Activated CD4-positive, alpha-beta T cell treated with anti-CD3 and anti-CD28 coated beads, Interleukin-2, amount 10 ng/mL, durations not matched to agents 7 days and 5 days (primary cell): ENCODE measurements at regions not wholly inside any gene's neighbourhood (a gene's known extent, or its start where the extent isn't known, plus 50 kb on each side); places are given as distances from the start of the nearest gene placed in this dataset.

Source experiments
- CTCF ChIA-PET: fragments of 350-600 bp; sonication (Branson Sonifier 250); formaldehyde crosslinking; loops from one replicate; lab custom pipeline; 2021; ENCODE audit warnings: antibody characterized with exemption; lab: Charles Lee
- POLR2A ChIA-PET: fragments of 350-600 bp; sonication (Branson Sonifier 250); formaldehyde crosslinking; loops from one replicate; lab custom pipeline; 2021; ENCODE audit warnings: antibody characterized with exemption; lab: Charles Lee
- DNase-seq: peaks from one replicate; pipeline ENCODE4 v3.0.0-alpha.2; 2020
- H3K27ac Mint-ChIP-seq: one replicate; pipeline ENCODE4 v1.8.0; 2021; ENCODE audit warnings: mild to moderate bottlenecking, moderate library complexity, mixed read lengths
- H3K27me3 Mint-ChIP-seq: one replicate; pipeline ENCODE4 v1.8.0; 2021; ENCODE audit warnings: mixed read lengths
- H3K36me3 Mint-ChIP-seq: one replicate; pipeline ENCODE4 v1.8.0; 2021; ENCODE audit warnings: low read depth, mixed read lengths
- H3K4me1 Mint-ChIP-seq: one replicate; pipeline ENCODE4 v1.8.0; 2021; ENCODE audit warnings: mixed read lengths
- H3K4me3 Mint-ChIP-seq: one replicate; pipeline ENCODE4 v1.8.0; 2021; ENCODE audit warnings: mild to moderate bottlenecking, moderate library complexity, mixed read lengths
- H3K9me3 Mint-ChIP-seq: one replicate; pipeline ENCODE4 v1.8.0; 2021; ENCODE audit warnings: mixed read lengths

- POLR2A ChIA-PET, result no interaction called here
- no peaks in the 10 kb centered on the region for H3K36me3 Mint-ChIP-seq
- H3K27ac Mint-ChIP-seq, result no peak overlapping the region
- H3K4me3 Mint-ChIP-seq, result no peak overlapping the region
- CTCF ChIA-PET, result no interaction called here
- DNase-seq, result no peak
- no peaks in the 10 kb centered on the region for H3K27me3 Mint-ChIP-seq
- no peaks in the 10 kb centered on the region for H3K9me3 Mint-ChIP-seq
- no peaks in the 10 kb centered on the region for H3K4me1 Mint-ChIP-seq
Measured at GRCh38 chr4:176919631-176920030, 126.9 kb upstream of the VEGFC start.

GRCh38 chr4:176920694-176921093 lies 128.0 kb upstream of the VEGFC start:
- H3K4me1 Mint-ChIP-seq, result no peaks in the 10 kb centered on the region
- no peak overlapping the region for H3K27ac Mint-ChIP-seq
- no peaks in the 10 kb centered on the region for H3K36me3 Mint-ChIP-seq
- H3K27me3 Mint-ChIP-seq, result no peaks in the 10 kb centered on the region
- ChIA-PET CTCF (no interaction called here), POLR2A (no interaction called here)
- DNase-seq, result no peak
- H3K4me3 Mint-ChIP-seq, result no peak overlapping the region
- H3K9me3 Mint-ChIP-seq, result no peaks in the 10 kb centered on the region

DNA sequence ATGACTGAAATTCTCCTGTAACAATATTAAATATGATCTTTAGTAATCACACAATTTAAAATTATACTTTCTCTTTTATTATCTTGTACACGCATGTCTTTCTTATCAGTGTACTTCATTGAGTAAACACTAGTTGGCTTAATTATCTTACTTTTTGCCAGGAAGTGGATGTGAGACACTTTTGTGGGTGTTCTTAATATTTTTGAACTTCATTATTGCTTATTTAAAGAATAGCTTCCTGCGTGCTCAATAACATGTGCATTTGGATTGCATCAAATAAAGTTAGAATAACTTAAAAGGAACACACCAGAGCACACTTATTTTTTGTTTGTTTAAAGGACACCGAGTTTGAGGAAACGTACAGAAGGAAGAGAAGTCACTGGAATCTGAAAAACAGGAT lies 128.5 kb upstream of the VEGFC start:
- no peaks in the 10 kb centered on the region for H3K27me3 Mint-ChIP-seq
- H3K4me3 Mint-ChIP-seq, result no peak overlapping the region
- DNase-seq, result no peak
- H3K27ac Mint-ChIP-seq, result no peak overlapping the region
- POLR2A ChIA-PET, result no interaction called here
- CTCF ChIA-PET, result no interaction called here
- H3K9me3 Mint-ChIP-seq, result no peaks in the 10 kb centered on the region
- H3K36me3 Mint-ChIP-seq, result no peaks in the 10 kb centered on the region
- H3K4me1 Mint-ChIP-seq, result no peaks in the 10 kb centered on the region

- CTCF ChIA-PET, result no interaction called here
- Mint-ChIP-seq H3K27me3 (no peaks in the 10 kb centered on the region), H3K4me1 (no peaks in the 10 kb centered on the region), H3K36me3 (no peaks in the 10 kb centered on the region), H3K27ac (no peak overlapping the region), H3K4me3 (no peak overlapping the region), H3K9me3 (no peaks in the 10 kb centered on the region)
- DNase-seq, result no peak
- POLR2A ChIA-PET, result no interaction called here
Measured at GRCh38 chr4:176924238-176924637, 131.5 kb upstream of the VEGFC start.

DNA sequence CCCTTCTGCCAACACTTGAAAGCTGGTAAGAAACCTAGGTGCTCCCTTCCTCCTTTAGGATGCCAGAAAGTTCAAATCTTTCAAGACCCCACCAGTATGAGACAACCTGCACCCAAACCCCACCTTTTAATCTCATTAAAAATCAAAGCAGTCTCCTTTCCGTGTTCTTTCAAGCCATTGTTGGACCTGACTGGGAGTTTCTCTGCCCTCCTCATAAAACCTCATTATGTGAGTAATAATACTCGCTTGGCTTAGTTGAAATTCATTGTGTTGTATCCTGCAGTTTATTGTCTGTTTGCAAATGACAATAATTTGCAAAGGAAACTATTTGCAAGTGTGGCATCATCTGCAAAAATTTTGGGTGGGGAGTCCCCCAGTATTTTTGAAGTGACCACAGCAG lies 133.2 kb upstream of the VEGFC start:
- ChIA-PET CTCF (no interaction called here), POLR2A (no interaction called here)

DNA sequence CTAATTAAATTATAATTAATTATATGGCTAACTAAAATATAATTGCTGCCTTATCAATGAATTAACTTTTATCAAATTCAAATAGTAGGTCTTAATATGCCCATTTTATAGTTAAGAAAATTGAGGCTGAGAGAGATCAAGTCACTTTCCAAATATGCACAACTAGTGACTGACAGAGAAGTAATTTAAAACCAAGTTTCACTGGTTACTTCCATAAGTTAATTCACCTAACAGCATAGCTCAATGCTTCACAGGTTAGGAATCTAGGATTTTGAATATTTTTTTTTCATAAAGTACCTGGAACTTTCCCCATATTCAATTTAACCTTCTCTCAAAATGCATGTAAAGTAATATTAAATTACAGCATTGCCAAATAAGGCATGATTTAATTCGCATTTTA lies 134.4 kb upstream of the VEGFC start:
- Mint-ChIP-seq H3K4me1 (no peaks in the 10 kb centered on the region), H3K27me3 (no peaks in the 10 kb centered on the region), H3K9me3 (no peaks in the 10 kb centered on the region), H3K4me3 (no peak overlapping the region), H3K27ac (no peak overlapping the region), H3K36me3 (no peaks in the 10 kb centered on the region)
- CTCF ChIA-PET, result no interaction called here
- DNase-seq, result no peak
- POLR2A ChIA-PET, result no interaction called here

More for the DNA sequence above, 133.2 kb upstream of the VEGFC start:
- Mint-ChIP-seq H3K4me3 (no peak overlapping the region), H3K4me1 (no peaks in the 10 kb centered on the region), H3K27me3 (no peaks in the 10 kb centered on the region), H3K36me3 (no peaks in the 10 kb centered on the region), H3K9me3 (no peaks in the 10 kb centered on the region), H3K27ac (no peak overlapping the region)
- no peak for DNase-seq

DNA sequence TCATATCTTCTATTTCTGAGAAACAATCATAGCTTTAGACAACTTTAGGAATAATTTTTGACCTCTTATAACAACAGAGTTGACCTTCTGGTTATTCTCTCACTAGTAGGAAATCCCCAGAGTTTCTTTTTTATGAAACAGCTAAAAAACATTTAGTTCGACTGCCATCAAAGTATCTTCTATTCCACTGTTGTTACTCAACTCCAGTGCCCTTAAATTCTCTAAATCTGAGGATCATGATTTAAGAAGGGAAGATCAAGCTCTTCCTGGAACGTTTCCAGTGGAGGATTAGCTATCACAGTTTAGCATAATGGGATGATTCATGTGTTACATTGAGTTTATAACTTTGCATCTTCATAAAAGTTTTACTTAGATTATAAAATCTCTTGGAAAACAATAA lies 134.9 kb upstream of the VEGFC start:
- POLR2A ChIA-PET, result no interaction called here

GRCh38 chr4:176939445-176939844 lies 146.7 kb upstream of the VEGFC start:
- Mint-ChIP-seq H3K4me3 (no peak overlapping the region), H3K36me3 (no peaks in the 10 kb centered on the region), H3K4me1 (no peaks in the 10 kb centered on the region), H3K9me3 (no peaks in the 10 kb centered on the region), H3K27ac (no peak overlapping the region), H3K27me3 (no peaks in the 10 kb centered on the region)
- ChIA-PET CTCF (no interaction called here), POLR2A (no interaction called here)
- no peak for DNase-seq

More for the DNA sequence above, 134.9 kb upstream of the VEGFC start:
- Mint-ChIP-seq H3K27ac (no peak overlapping the region), H3K4me3 (no peak overlapping the region), H3K36me3 (no peaks in the 10 kb centered on the region), H3K27me3 (no peaks in the 10 kb centered on the region), H3K4me1 (no peaks in the 10 kb centered on the region), H3K9me3 (no peaks in the 10 kb centered on the region)
- DNase-seq, result no peak
- CTCF ChIA-PET, result no interaction called here

DNA sequence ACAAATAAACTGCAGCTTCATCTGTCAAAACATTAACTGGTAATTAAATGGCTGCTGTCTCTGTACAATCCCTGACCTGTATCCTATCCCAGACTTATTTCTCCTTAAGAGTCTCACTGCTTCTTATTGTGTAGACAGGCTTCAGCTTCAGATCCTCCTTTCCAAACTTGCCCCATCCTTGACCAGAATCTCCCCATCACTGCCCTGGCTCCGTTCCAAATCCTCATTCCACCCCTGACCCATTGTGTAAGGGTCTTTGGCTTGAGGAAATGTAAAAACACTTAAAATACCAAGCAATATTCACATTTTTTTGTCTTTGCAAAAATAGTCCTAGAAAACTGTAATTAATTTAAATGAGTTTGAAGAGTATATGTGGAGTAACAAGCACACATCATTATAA lies 152.6 kb upstream of the VEGFC start:
- Mint-ChIP-seq H3K27me3 (no peaks in the 10 kb centered on the region), H3K36me3 (no peaks in the 10 kb centered on the region), H3K4me3 (no peak overlapping the region), H3K9me3 (no peaks in the 10 kb centered on the region), H3K4me1 (no peaks in the 10 kb centered on the region), H3K27ac (no peak overlapping the region)
- no peak for DNase-seq
- ChIA-PET POLR2A (no interaction called here), CTCF (no interaction called here)

DNA sequence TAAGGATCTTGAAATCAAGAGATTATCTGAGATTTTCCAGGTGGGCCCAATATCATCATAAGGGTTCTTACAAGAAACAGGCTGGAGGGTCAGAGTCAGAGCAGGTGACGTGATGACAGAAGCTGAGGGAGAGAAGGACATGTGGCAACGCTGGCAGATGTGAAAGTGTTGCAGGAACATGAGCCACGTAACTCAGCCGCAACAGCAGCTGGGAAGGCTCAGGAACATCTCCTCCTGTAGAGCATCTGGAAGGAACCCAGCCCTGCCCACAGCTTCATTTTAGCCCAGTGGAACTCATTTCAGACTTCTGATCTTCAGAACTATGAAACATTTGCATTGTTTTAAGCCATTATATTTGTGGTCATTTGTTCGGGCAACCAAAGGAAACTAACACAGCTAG lies 156.3 kb upstream of the VEGFC start:
- CTCF ChIA-PET, result no interaction called here
- H3K9me3 Mint-ChIP-seq, result no peaks in the 10 kb centered on the region
- no peak overlapping the region for H3K4me3 Mint-ChIP-seq
- POLR2A ChIA-PET, result no interaction called here
- no peaks in the 10 kb centered on the region for H3K4me1 Mint-ChIP-seq
- no peak overlapping the region for H3K27ac Mint-ChIP-seq
- no peaks in the 10 kb centered on the region for H3K27me3 Mint-ChIP-seq
- DNase-seq, result no peak
- H3K36me3 Mint-ChIP-seq, result no peaks in the 10 kb centered on the region

- no peak for DNase-seq
- Mint-ChIP-seq H3K9me3 (peaks cover 3% of the 10 kb centered on the region), H3K27ac (no peak overlapping the region), H3K36me3 (no peaks in the 10 kb centered on the region), H3K4me3 (no peak overlapping the region), H3K27me3 (no peaks in the 10 kb centered on the region), H3K4me1 (no peaks in the 10 kb centered on the region)
- CTCF ChIA-PET, result no interaction called here
- POLR2A ChIA-PET, result no interaction called here
Measured at GRCh38 chr4:176953021-176953420, 160.3 kb upstream of the VEGFC start.

GRCh38 chr4:176957353-176958118 lies 164.8 kb upstream of the VEGFC start:
- ChIA-PET POLR2A (no interaction called here), CTCF (no interaction called here)
- Mint-ChIP-seq H3K4me3 (no peak overlapping the region), H3K27me3 (no peaks in the 10 kb centered on the region), H3K9me3 (peaks cover 3% of the 10 kb centered on the region), H3K4me1 (no peaks in the 10 kb centered on the region), H3K36me3 (no peaks in the 10 kb centered on the region), H3K27ac (no peak overlapping the region)
- no peak for DNase-seq

DNA sequence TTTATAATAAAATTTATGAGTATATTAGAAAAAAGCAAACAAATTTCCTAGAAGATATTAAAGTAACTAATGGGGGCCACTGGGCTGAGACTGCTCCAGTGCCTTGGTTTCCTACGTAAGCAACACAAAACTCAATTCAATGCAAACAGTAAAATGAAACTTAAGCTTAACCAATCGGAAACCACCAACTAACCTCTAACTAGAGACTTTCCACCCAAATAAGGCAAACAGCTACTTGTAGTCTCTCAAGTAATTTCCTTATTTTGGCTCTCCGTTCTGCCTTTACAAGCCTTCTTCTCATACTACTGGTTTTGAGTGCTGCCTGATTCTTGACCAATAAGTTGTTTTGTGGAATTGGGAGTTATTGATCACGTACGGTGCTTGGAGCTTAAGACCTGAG lies 167.3 kb upstream of the VEGFC start:
- Mint-ChIP-seq H3K9me3 (peaks cover 3% of the 10 kb centered on the region), H3K27ac (no peak overlapping the region), H3K27me3 (no peaks in the 10 kb centered on the region), H3K4me1 (no peaks in the 10 kb centered on the region), H3K4me3 (no peak overlapping the region), H3K36me3 (no peaks in the 10 kb centered on the region)
- ChIA-PET CTCF (interaction anchor here (1.4 kb wide), 1 partner anchor 11 kb away, joined by 4 read pairs; no protein-coding TSS in a partner anchor), POLR2A (interaction anchor here (0.6 kb wide), 1 partner anchor 57 kb away, joined by 4 read pairs; no protein-coding TSS in a partner anchor)
- no peak for DNase-seq

GRCh38 chr4:176963121-176963520 lies 170.4 kb upstream of the VEGFC start:
- no peak overlapping the region for H3K27ac Mint-ChIP-seq
- CTCF ChIA-PET, result no interaction called here
- H3K4me3 Mint-ChIP-seq, result no peak overlapping the region

More at GRCh38 chr4:176963121-176963520, 170.4 kb upstream of the VEGFC start:
- Mint-ChIP-seq H3K9me3 (no peaks in the 10 kb centered on the region), H3K27me3 (no peaks in the 10 kb centered on the region), H3K36me3 (no peaks in the 10 kb centered on the region), H3K4me1 (no peaks in the 10 kb centered on the region)
- no peak for DNase-seq
- POLR2A ChIA-PET, result no interaction called here
